KMS-11 (cell line): ENCODE measurements at regions not wholly inside any gene's neighbourhood (a gene's known extent, or its start where the extent isn't known, plus 50 kb on each side); places are given as distances from the start of the nearest gene placed in this dataset.

Experiments
- H2AFZ ChIP-seq: fragments of 200-600 bp; sonication (generic); 2 replicates; pipeline ENCODE4 v1.6.1; 2016; ENCODE audit warnings: antibody characterized with exemption, mixed run types, low read depth
- H3K27ac ChIP-seq: fragments of 200-600 bp; sonication (generic); 2 replicates; pipeline ENCODE4 v1.6.1; 2016; ENCODE audit warnings: mild to moderate bottlenecking, mixed run types
- H3K27me3 ChIP-seq: fragments of 200-600 bp; sonication (generic); 2 replicates; pipeline ENCODE4 v1.6.1; 2017; ENCODE audit warnings: mild to moderate bottlenecking, low read depth, mixed run types, moderate library complexity; ENCODE audit not compliant: insufficient read depth
- H3K36me3 ChIP-seq: fragments of 200-600 bp; sonication (generic); 2 replicates; pipeline ENCODE4 v1.6.1; 2017; ENCODE audit warnings: mild to moderate bottlenecking, mixed run types; ENCODE audit not compliant: insufficient read depth
- H3K4me1 ChIP-seq: fragments of 200-600 bp; sonication (generic); 2 replicates; pipeline ENCODE4 v1.6.1; 2016; ENCODE audit warnings: mild to moderate bottlenecking, low read depth, mixed run types; ENCODE audit not compliant: poor library complexity, severe bottlenecking
- H3K4me2 ChIP-seq: fragments of 200-600 bp; sonication (generic); 2 replicates; pipeline ENCODE4 v1.7.0; 2016; ENCODE audit warnings: mild to moderate bottlenecking, mixed run types
- H3K4me3 ChIP-seq: fragments of 200-600 bp; sonication (generic); IDR thresholded peaks from 2 replicates; pipeline ENCODE4 v1.6.1; 2017; ENCODE audit warnings: low read depth, low read length, mixed read lengths; ENCODE audit not compliant: insufficient read depth
- H3K79me2 ChIP-seq: fragments of 200-600 bp; sonication (generic); 2 replicates; pipeline ENCODE4 v1.6.1; 2016; ENCODE audit warnings: low read depth, mixed run types; ENCODE audit not compliant: insufficient read depth
- H3K9ac ChIP-seq: fragments of 200-600 bp; sonication (generic); 2 replicates; pipeline ENCODE4 v1.6.1; 2016; ENCODE audit warnings: mild to moderate bottlenecking, mixed run types
- H4K20me1 ChIP-seq: fragments of 200-600 bp; sonication (generic); 2 replicates; pipeline ENCODE4 v1.6.1; 2016; ENCODE audit warnings: mild to moderate bottlenecking, mixed run types; ENCODE audit not compliant: insufficient read depth
- TF ChIP-seq, protein P1 (sequence below): fragments of 200-600 bp; sonication (generic); conservative IDR thresholded peaks from 2 replicates; pipeline ENCODE4 v1.6.1; 2017; ENCODE audit warnings: low read depth, mild to moderate bottlenecking, antibody characterized with exemption, low read length, moderate library complexity, mixed read lengths

DNA sequence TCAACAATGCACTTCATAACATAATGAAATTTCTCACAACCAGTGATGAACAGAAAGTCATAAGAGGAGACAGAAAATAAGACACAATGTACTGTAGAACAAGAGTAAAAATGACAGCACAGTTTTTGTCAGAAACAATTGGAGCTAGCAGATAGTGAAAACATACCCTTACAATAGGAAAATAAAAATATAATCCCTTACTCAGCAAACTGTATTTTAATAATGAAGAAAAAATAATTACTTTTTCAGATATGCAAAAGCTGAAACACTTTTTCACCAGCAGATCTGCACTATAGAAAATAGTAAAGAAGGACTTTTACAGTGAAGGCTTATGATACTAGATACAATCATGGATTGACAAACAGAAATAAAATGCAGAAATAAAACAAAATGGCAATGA, 126.3 kb downstream of the TRAM1L1 start:
- Histone ChIP-seq H2AFZ (no peak overlapping the region), H3K36me3 (no peaks in the 10 kb centered on the region), H3K4me3 (no peak overlapping the region), H3K4me1 (no peaks in the 10 kb centered on the region), H3K27ac (no peak overlapping the region), H3K9ac (no peak overlapping the region), H3K4me2 (no peak overlapping the region), H4K20me1 (no peaks in the 10 kb centered on the region), H3K27me3 (no peaks in the 10 kb centered on the region), H3K79me2 (no peaks in the 10 kb centered on the region)
- TF ChIP-seq, protein P1, sequence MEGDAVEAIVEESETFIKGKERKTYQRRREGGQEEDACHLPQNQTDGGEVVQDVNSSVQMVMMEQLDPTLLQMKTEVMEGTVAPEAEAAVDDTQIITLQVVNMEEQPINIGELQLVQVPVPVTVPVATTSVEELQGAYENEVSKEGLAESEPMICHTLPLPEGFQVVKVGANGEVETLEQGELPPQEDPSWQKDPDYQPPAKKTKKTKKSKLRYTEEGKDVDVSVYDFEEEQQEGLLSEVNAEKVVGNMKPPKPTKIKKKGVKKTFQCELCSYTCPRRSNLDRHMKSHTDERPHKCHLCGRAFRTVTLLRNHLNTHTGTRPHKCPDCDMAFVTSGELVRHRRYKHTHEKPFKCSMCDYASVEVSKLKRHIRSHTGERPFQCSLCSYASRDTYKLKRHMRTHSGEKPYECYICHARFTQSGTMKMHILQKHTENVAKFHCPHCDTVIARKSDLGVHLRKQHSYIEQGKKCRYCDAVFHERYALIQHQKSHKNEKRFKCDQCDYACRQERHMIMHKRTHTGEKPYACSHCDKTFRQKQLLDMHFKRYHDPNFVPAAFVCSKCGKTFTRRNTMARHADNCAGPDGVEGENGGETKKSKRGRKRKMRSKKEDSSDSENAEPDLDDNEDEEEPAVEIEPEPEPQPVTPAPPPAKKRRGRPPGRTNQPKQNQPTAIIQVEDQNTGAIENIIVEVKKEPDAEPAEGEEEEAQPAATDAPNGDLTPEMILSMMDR = no peak

DNA sequence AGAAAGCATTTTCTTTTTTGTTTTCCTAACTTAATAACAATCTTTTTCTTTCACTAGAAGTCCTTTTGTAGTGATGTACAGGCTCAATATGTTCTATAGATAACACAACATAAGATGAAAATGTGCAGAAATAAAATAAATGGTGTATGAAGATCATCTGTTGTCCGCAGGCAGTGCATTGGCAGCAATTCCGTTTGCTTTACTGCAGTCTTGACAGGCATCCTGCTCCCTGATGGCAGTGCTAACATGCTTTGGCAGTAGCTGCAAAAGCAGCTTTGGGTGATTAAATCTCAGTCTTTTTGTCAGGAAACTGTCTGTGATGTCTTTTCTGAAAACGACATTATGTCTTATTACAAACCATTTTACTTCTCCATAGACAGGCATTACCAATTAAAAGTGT, 131.4 kb downstream of the TRAM1L1 start:
- Histone ChIP-seq H3K9ac (no peak overlapping the region), H2AFZ (no peak overlapping the region), H3K27ac (no peak overlapping the region), H3K4me1 (no peaks in the 10 kb centered on the region), H3K79me2 (no peaks in the 10 kb centered on the region), H3K4me2 (no peak overlapping the region), H3K27me3 (no peaks in the 10 kb centered on the region), H4K20me1 (no peaks in the 10 kb centered on the region), H3K4me3 (no peak overlapping the region), H3K36me3 (no peaks in the 10 kb centered on the region)
- TF ChIP-seq, protein P1 = no peak

DNA sequence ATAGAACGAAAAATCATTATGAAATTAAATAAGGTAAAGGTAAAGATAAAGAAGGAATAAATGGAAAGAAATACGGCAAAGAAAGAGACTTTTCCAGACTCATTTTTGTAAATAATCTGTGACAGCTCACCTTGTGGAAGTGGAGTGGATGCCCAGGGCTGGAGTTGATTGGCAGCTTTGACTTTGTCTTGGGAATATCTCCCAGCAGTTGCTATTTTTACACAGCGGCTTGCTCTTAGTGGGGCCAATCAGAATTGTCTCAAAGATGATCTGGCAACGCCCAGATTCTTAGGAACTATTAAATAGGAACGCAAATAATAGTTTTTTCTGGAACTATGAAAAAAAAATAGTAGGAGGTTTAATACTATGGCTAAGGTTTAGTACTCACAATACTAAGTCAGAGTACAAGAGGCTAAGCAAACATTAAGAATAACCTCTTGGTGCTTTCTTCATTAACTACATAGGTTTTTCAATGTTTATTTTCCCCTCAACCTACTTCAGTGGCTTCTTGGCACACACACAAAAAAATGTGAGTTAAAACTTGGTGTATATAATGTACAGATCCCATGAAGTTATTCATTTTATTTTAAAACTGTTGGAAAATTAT, 132.7 kb downstream of the TRAM1L1 start:
- H3K27ac ChIP-seq = no peak overlapping the region
- TF ChIP-seq, protein P1 = no peak
- H3K4me1 ChIP-seq = no peaks in the 10 kb centered on the region
- H3K27me3 ChIP-seq = no peaks in the 10 kb centered on the region
- H3K9ac ChIP-seq = no peak overlapping the region
- H3K79me2 ChIP-seq = no peaks in the 10 kb centered on the region
- no peak overlapping the region for H3K4me2 ChIP-seq
- H4K20me1 ChIP-seq = no peaks in the 10 kb centered on the region
- H3K36me3 ChIP-seq = no peaks in the 10 kb centered on the region
- no peak overlapping the region for H3K4me3 ChIP-seq
- no peak overlapping the region for H2AFZ ChIP-seq

DNA sequence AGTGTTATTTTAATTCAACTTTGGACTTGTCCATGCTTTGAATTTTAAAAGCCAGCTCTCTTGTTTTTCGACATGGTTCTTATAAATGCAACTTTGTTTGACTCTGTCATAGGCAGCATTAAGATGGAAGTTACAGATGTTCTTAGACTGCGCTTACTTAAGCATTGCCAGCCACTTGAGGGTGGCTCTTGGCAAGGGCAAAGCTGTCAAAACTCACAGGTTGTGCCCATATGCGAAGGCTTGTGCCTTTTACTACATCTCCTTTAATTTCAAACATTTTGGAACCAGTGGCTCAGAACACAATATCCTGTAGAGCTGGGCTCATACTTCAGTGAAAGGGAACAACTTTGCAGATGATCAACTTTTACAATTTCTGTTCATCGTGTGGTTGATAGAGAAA, 135.5 kb downstream of the TRAM1L1 start:
- H3K27ac ChIP-seq = no peak overlapping the region
- H4K20me1 ChIP-seq = no peaks in the 10 kb centered on the region
- no peaks in the 10 kb centered on the region for H3K36me3 ChIP-seq
- TF ChIP-seq, protein P1 = no peak
- no peak overlapping the region for H2AFZ ChIP-seq
- H3K4me3 ChIP-seq = no peak overlapping the region
- no peaks in the 10 kb centered on the region for H3K27me3 ChIP-seq
- H3K4me1 ChIP-seq = no peaks in the 10 kb centered on the region
- no peak overlapping the region for H3K4me2 ChIP-seq
- H3K79me2 ChIP-seq = no peaks in the 10 kb centered on the region
- no peak overlapping the region for H3K9ac ChIP-seq
